Keratinocyte (primary cell): ENCODE measurements at regions not wholly inside any gene's neighbourhood (a gene's known extent, or its start where the extent isn't known, plus 50 kb on each side); places are given as distances from the start of the nearest gene placed in this dataset.

Experiments used
- DNase-seq: peaks from one replicate; pipeline ENCODE4 v3.0.0-alpha.2; 2011; ENCODE audit warnings: low read depth, missing footprints, low spot score
- FAIRE-seq: peaks from 2 replicates; lab custom pipeline; 2011; peaks lifted over from hg19 to GRCh38; lab: Jason Lieb, UNC
- H2AFZ ChIP-seq: 2 replicates; pipeline ENCODE4 v1.6.0; 2012; ENCODE audit warnings: low read length, control low read depth, inconsistent platforms; ENCODE audit not compliant: control insufficient read depth
- H3K27ac ChIP-seq: 2 replicates; pipeline ENCODE4 v1.5.1; 2011; ENCODE audit warnings: low read length; ENCODE audit not compliant: control insufficient read depth, insufficient read depth
- H3K27me3 ChIP-seq: 3 replicates; pipeline ENCODE4 v1.6.0; 2011; ENCODE audit warnings: low read length; ENCODE audit not compliant: control insufficient read depth, insufficient read depth; ENCODE audit errors: extremely low read depth
- H3K36me3 ChIP-seq, 2 experiments: 2 replicates in 1 of 2; 3 replicates in 1 of 2; pipeline ENCODE4 v1.5.1; 2011; ENCODE audit warnings: low read length in 2 of 2, mild to moderate bottlenecking in 1 of 2; ENCODE audit not compliant: control insufficient read depth in 2 of 2, insufficient read depth in 2 of 2; ENCODE audit errors: extremely low read depth in 1 of 2
- H3K4me1 ChIP-seq: 3 replicates; pipeline ENCODE4 v1.5.1; 2011; ENCODE audit warnings: low read length; ENCODE audit not compliant: control insufficient read depth, insufficient read depth; ENCODE audit errors: extremely low read depth
- H3K4me2 ChIP-seq: 3 replicates; pipeline ENCODE4 v1.6.0; 2011; ENCODE audit warnings: low read depth, low read length; ENCODE audit not compliant: control insufficient read depth, insufficient read depth; ENCODE audit errors: extremely low read depth
- H3K4me3 ChIP-seq, 3 experiments: fragments of 200-600 bp in 1 of 3; sonication (generic) in 1 of 3; 2 replicates in 2 of 3; 3 replicates in 1 of 3; pipeline ENCODE4 v1.5.1; 2011 to 2016; ENCODE audit warnings: low read length in 3 of 3, mild to moderate bottlenecking in 3 of 3, control low read depth in 2 of 3, inconsistent platforms in 1 of 3, low read depth in 1 of 3, mixed read lengths in 1 of 3, mixed run types in 1 of 3, moderate library complexity in 1 of 3; ENCODE audit not compliant: control insufficient read depth in 2 of 3, insufficient read depth in 2 of 3; ENCODE audit errors: extremely low read depth in 1 of 3
- H3K79me2 ChIP-seq: 2 replicates; pipeline ENCODE4 v1.6.0; 2012; ENCODE audit warnings: low read length; ENCODE audit not compliant: control insufficient read depth, insufficient read depth
- H3K9ac ChIP-seq: 3 replicates; pipeline ENCODE4 v1.6.0; 2011; ENCODE audit warnings: low read length; ENCODE audit not compliant: control insufficient read depth, insufficient read depth; ENCODE audit errors: extremely low read depth
- H3K9me1 ChIP-seq: 3 replicates; pipeline ENCODE4 v1.6.0; 2011; ENCODE audit warnings: low read length; ENCODE audit not compliant: control insufficient read depth, insufficient read depth; ENCODE audit errors: extremely low read depth
- H3K9me3 ChIP-seq: 2 replicates; pipeline ENCODE4 v1.5.1; 2012; ENCODE audit warnings: low read depth, low read length; ENCODE audit not compliant: control insufficient read depth
- H4K20me1 ChIP-seq: 3 replicates; pipeline ENCODE4 v1.6.0; 2011; ENCODE audit warnings: low read length; ENCODE audit not compliant: control insufficient read depth, insufficient read depth; ENCODE audit errors: extremely low read depth
- CTCF ChIP-seq, 3 experiments: IDR thresholded peaks in 1 of 3; conservative IDR thresholded peaks in 1 of 3; optimal IDR thresholded peaks in 1 of 3; 2 replicates in 2 of 3; 3 replicates in 1 of 3; pipeline versions ENCODE3 to v1.5.1; 2011; ENCODE audit warnings: low read length in 3 of 3, mild to moderate bottlenecking in 3 of 3, moderate library complexity in 2 of 3, control low read depth in 1 of 3, inconsistent platforms in 1 of 3; ENCODE audit not compliant: insufficient read depth in 2 of 3; ENCODE audit errors: extremely low read depth in 1 of 3
- EZH2 ChIP-seq: IDR thresholded peaks from one replicate; pipeline ENCODE4 v1.6.1; 2012; ENCODE audit warnings: inconsistent platforms, mild to moderate bottlenecking, low read length, moderate library complexity
- dilution Hi-C: fragments of 300-500 bp; cut with MboI; formaldehyde crosslinking; loops from one replicate; pipeline ENCODE4 v1.7.0; 2020; ENCODE audit warnings: low sequenced_read_pairs; ENCODE audit not compliant: extremely low pct_ligation_motif_present

GRCh38 chr9:19914044-19914443 is 125.2 kb upstream of the SLC24A2 start:
- dilution Hi-C loops = no loop called here
- TF ChIP-seq CTCF (optimal IDR thresholded peaks at IDR 0.05 in 1 of 3, IDR thresholded peaks at IDR 0.05 in 1 of 3, conservative IDR thresholded peaks at IDR 0.05 in 1 of 3; ENCODE audit: extremely low read depth in 1 of 3, insufficient read depth in 2 of 3, low read length in 3 of 3) = no peak
- TF ChIP-seq EZH2 = no peak
- Histone ChIP-seq H3K27ac (no peak overlapping the region), H3K4me2 (no peak overlapping the region), H3K79me2 (no peaks in the 10 kb centered on the region), H3K9ac (no peak overlapping the region), H3K9me3 (no peaks in the 10 kb centered on the region), H3K27me3 (no peaks in the 10 kb centered on the region), H3K9me1 (no peaks in the 10 kb centered on the region), H4K20me1 (no peaks in the 10 kb centered on the region), H3K36me3 (no peaks in the 10 kb centered on the region), H3K4me3 (no peak overlapping the region), H3K4me1 (no peaks in the 10 kb centered on the region), H2AFZ (no peak overlapping the region)
- DNase-seq (no peak), FAIRE-seq (no peak)

- Histone ChIP-seq H3K9ac (no peak overlapping the region), H3K4me1 (no peaks in the 10 kb centered on the region), H3K27me3 (no peaks in the 10 kb centered on the region), H3K27ac (no peak overlapping the region), H3K4me3 (no peak overlapping the region), H3K36me3 (no peaks in the 10 kb centered on the region), H3K4me2 (no peak overlapping the region), H3K79me2 (no peaks in the 10 kb centered on the region), H3K9me3 (no peaks in the 10 kb centered on the region), H4K20me1 (no peaks in the 10 kb centered on the region), H3K9me1 (no peaks in the 10 kb centered on the region), H2AFZ (no peak overlapping the region)
- DNase-seq (peak; percentile 30), FAIRE-seq (peak; percentile 43)
- TF ChIP-seq CTCF (optimal IDR thresholded peaks at IDR 0.05 in 1 of 3, IDR thresholded peaks at IDR 0.05 in 1 of 3, conservative IDR thresholded peaks at IDR 0.05 in 1 of 3; ENCODE audit: extremely low read depth in 1 of 3, insufficient read depth in 2 of 3, low read length in 3 of 3) = no peak
- TF ChIP-seq EZH2 = no peak
- dilution Hi-C loops = no loop called here
These were observed 124.3 kb upstream of the SLC24A2 start for GRCh38 chr9:19913151-19913550.
